ENCODE measurements at regions not wholly inside any gene's neighbourhood (a gene's known extent, or its start where the extent isn't known, plus 50 kb on each side); places are given as distances from the start of the nearest gene placed in this dataset.

DNA sequence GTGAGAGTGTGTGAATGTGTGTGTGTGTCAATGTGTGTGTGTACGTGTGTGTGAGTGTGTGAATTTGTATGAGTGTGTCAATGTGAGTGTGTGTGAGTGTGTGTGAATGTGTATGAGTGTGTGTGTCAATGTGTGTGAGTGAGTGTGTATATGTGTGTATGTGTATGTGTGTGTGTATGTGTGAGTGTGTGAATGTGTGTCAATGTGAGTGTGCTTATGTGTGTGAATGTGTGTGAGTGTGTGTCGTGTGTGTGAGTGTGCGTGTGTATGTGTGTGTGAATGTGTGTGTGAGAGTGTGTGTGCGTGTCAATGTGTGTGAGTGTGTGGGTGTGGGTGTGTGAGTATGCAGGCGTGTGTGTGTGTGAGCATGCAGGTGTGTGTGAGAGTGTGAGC, 93.5 kb upstream of the ALDH1A3 start:
- no peaks in the 10 kb centered on the region for H3K36me3 ChIP-seq (replicated peaks in 1 of 2; ENCODE audit: control insufficient read depth in 1 of 2, insufficient read depth in 2 of 2, low read length in 1 of 2)
- no peaks in the 10 kb centered on the region for H3K27me3 ChIP-seq (ENCODE audit: insufficient read depth)
- ChIA-PET POLR2A (no interaction called here), CTCF (interaction anchor here (0.5 to 2.2 kb wide), 5 partner anchors 9 to 222 kb away, joined by 3 to 7 read pairs (median 4); no protein-coding TSS in a partner anchor)
- DNase-seq = no peak
- no peaks in the 10 kb centered on the region for H3K79me2 ChIP-seq (ENCODE audit: insufficient read depth)
- no peak overlapping the region for H2AFZ ChIP-seq (ENCODE audit: low read depth)
- TF ChIP-seq FOSL2 (IDR thresholded peaks at IDR 0.05; ENCODE audit: borderline replicate concordance, low read depth) (no peak), RFX5 (IDR thresholded peaks at IDR 0.05; ENCODE audit: low read length) (no peak)
- no peaks in the 10 kb centered on the region for H3F3A ChIP-seq (replicated peaks; ENCODE audit: insufficient read depth)
- no peak overlapping the region for H3K4me3 ChIP-seq (ENCODE audit: low read depth in 2 of 2, low read length in 1 of 2)
- no peaks in the 10 kb centered on the region for H4K20me1 ChIP-seq (ENCODE audit: insufficient read depth)
- H3K4me2 ChIP-seq = no peak overlapping the region
- 69% methylated on average over 5 of the region's 5 CpGs for WGBS (ENCODE audit: low lambda C conversion rate)
- H3K9me2 ChIP-seq = no peaks in the 10 kb centered on the region
- peaks cover 0 to 40% of the 10 kb centered on the region in 2 experiments; a peak in 2 of 4 replicates for H3K4me1 ChIP-seq (ENCODE audit: control insufficient read depth in 1 of 2, insufficient read depth in 2 of 2, low read depth in 1 of 2, low read length in 1 of 2)
- H3K9ac ChIP-seq = no peak overlapping the region
- H3K27ac ChIP-seq (ENCODE audit: low read depth in 2 of 2, low read length in 1 of 2) = no peak overlapping the region
- H3K9me3 ChIP-seq = no peaks in the 10 kb centered on the region

DNA sequence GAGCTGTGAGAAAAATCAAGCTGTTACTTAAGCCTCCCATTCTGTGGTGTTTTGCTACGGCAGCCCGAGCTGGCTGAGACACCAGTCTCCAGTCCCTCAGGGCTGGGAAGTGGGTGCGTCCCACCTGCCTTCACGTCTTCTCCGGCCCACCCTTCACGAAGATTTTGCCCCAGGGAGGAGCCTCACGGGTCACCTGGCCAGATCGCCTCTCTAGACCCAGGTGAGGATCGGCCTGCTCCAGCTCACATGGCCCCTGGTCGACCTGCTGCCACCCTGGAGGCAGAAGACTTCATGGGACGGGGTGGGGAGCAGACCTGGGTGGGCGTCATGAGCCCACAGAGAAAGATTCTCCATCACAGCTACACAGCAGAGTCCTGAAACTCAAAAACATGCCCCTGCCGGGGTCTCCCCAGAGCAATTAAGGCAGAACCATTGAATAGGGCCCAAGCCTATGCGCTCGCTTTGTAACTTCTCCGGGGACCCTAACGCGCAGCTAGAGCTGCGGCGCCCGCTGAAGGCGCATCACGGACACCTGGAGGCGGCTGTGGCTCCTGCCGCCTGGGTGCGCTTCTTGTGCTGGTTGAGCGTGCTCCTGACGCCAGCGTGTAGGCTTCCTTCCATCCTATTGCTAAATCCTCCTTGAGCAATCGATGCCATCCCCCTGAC, 92.6 kb upstream of the ALDH1A3 start:
- no peak for DNase-seq
- Histone ChIP-seq H4K20me1 (ENCODE audit: insufficient read depth) (no peaks in the 10 kb centered on the region), H3K4me1 (ENCODE audit: control insufficient read depth in 1 of 2, insufficient read depth in 2 of 2, low read depth in 1 of 2, low read length in 1 of 2) (peaks cover 0 to 31% of the 10 kb centered on the region in 2 experiments; a peak in 1 of 4 replicates), H3F3A (replicated peaks; ENCODE audit: insufficient read depth) (no peaks in the 10 kb centered on the region), H3K9me3 (no peaks in the 10 kb centered on the region), H3K27ac (ENCODE audit: low read depth in 2 of 2, low read length in 1 of 2) (no peak overlapping the region), H3K4me2 (no peak overlapping the region), H2AFZ (ENCODE audit: low read depth) (no peak overlapping the region), H3K79me2 (ENCODE audit: insufficient read depth) (no peaks in the 10 kb centered on the region), H3K36me3 (replicated peaks in 1 of 2; ENCODE audit: control insufficient read depth in 1 of 2, insufficient read depth in 2 of 2, low read length in 1 of 2) (no peaks in the 10 kb centered on the region), H3K9me2 (no peaks in the 10 kb centered on the region), H3K9ac (no peak overlapping the region), H3K27me3 (ENCODE audit: insufficient read depth) (no peaks in the 10 kb centered on the region), H3K4me3 (ENCODE audit: low read depth in 2 of 2, low read length in 1 of 2) (no peak overlapping the region)
- ChIA-PET CTCF (interaction anchor here (0.6 to 1.3 kb wide), 3 partner anchors 10 to 220 kb away, joined by 4 read pairs; no protein-coding TSS in a partner anchor), POLR2A (no interaction called here)
- TF ChIP-seq CHD2 (IDR thresholded peaks at IDR 0.05; ENCODE audit: low read length, partially characterized antibody) (no peak), GATA2 (CRISPR knock-in tag; IDR thresholded peaks at IDR 0.05) (no peak), FOXM1 (IDR thresholded peaks at IDR 0.05; ENCODE audit: low read depth) (no peak), ELF1 (IDR thresholded peaks at IDR 0.05) (no peak), JUND (IDR thresholded peaks at IDR 0.05) (no peak), RXRA (IDR thresholded peaks at IDR 0.05; ENCODE audit: borderline replicate concordance, low read depth) (no peak)
- TF ChIP-seq, protein P1, sequence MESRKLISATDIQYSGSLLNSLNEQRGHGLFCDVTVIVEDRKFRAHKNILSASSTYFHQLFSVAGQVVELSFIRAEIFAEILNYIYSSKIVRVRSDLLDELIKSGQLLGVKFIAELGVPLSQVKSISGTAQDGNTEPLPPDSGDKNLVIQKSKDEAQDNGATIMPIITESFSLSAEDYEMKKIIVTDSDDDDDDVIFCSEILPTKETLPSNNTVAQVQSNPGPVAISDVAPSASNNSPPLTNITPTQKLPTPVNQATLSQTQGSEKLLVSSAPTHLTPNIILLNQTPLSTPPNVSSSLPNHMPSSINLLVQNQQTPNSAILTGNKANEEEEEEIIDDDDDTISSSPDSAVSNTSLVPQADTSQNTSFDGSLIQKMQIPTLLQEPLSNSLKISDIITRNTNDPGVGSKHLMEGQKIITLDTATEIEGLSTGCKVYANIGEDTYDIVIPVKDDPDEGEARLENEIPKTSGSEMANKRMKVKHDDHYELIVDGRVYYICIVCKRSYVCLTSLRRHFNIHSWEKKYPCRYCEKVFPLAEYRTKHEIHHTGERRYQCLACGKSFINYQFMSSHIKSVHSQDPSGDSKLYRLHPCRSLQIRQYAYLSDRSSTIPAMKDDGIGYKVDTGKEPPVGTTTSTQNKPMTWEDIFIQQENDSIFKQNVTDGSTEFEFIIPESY (IDR thresholded peaks at IDR 0.05; ENCODE audit: borderline replicate concordance, low read depth) = no peak
- TF ChIP-seq, protein P2, sequence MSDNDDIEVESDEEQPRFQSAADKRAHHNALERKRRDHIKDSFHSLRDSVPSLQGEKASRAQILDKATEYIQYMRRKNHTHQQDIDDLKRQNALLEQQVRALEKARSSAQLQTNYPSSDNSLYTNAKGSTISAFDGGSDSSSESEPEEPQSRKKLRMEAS (IDR thresholded peaks at IDR 0.05; ENCODE audit: low read depth) = no peak
- WGBS (ENCODE audit: low lambda C conversion rate) = 90% methylated on average over 21 of the region's 30 CpGs
